ENCODE measurements at regions not wholly inside any gene's neighbourhood (a gene's known extent, or its start where the extent isn't known, plus 50 kb on each side); places are given as distances from the start of the nearest gene placed in this dataset.

DNA sequence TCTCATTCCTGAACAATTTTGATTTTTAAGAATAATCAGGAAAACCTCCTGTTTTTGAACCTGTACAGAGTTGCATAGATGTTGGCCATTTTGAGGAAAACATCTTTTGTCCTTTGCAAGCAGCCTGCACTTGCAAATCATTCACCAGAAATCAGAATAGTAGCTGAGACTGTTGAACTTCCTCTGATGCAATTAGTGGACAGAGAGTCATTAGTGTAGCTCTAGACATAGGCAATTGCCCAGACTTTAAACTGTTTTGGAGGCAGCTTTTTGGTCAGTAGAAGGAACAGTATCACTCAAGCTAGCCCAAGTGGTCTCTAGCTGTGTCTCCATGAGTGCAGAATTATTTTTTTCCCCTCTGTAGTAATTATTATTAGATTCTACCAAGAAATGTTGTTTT, 326.1 kb downstream of the PIK3C3 start:
- TF ChIP-seq, protein P1, sequence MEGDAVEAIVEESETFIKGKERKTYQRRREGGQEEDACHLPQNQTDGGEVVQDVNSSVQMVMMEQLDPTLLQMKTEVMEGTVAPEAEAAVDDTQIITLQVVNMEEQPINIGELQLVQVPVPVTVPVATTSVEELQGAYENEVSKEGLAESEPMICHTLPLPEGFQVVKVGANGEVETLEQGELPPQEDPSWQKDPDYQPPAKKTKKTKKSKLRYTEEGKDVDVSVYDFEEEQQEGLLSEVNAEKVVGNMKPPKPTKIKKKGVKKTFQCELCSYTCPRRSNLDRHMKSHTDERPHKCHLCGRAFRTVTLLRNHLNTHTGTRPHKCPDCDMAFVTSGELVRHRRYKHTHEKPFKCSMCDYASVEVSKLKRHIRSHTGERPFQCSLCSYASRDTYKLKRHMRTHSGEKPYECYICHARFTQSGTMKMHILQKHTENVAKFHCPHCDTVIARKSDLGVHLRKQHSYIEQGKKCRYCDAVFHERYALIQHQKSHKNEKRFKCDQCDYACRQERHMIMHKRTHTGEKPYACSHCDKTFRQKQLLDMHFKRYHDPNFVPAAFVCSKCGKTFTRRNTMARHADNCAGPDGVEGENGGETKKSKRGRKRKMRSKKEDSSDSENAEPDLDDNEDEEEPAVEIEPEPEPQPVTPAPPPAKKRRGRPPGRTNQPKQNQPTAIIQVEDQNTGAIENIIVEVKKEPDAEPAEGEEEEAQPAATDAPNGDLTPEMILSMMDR (IDR thresholded peaks at IDR 0.05): no peak
- TF ChIP-seq POLR2A (IDR thresholded peaks at IDR 0.05): no peak
